WTC11 (cell line): ENCODE measurements at regions not wholly inside any gene's neighbourhood (a gene's known extent, or its start where the extent isn't known, plus 50 kb on each side); places are given as distances from the start of the nearest gene placed in this dataset.

Experiments used
- ATAC-seq: fragments of 200-7000 bp; cut with Tn5 transposase; 2 replicates; pipeline ENCODE4 v1.10.0; 2021; ENCODE audit warnings: mild to moderate bottlenecking, moderate library complexity
- CTCF ChIA-PET: fragments of 300-600 bp; sonication (Branson Sonifier 250); formaldehyde crosslinking; loops from one replicate; lab custom pipeline; 2021; ENCODE audit warnings: antibody characterized with exemption; lab: Charles Lee
- POLR2A ChIA-PET: fragments of 350-600 bp; sonication (Branson Sonifier 250); formaldehyde crosslinking; loops from one replicate; lab custom pipeline; 2021; ENCODE audit warnings: antibody characterized with exemption; lab: Charles Lee
- DNase-seq: peaks from one replicate; pipeline ENCODE4 v3.0.0; 2021; ENCODE audit warnings: low spot score
- H3K27ac Mint-ChIP-seq: 2 replicates; pipeline ENCODE4 v1.8.0; 2021; ENCODE audit warnings: mixed read lengths
- H3K27me3 Mint-ChIP-seq: 2 replicates; pipeline ENCODE4 v1.8.0; 2021; ENCODE audit warnings: low read depth, mild to moderate bottlenecking, moderate library complexity, mixed read lengths
- H3K36me3 Mint-ChIP-seq: 2 replicates; pipeline ENCODE4 v1.8.0; 2021; ENCODE audit warnings: mixed read lengths
- H3K4me1 Mint-ChIP-seq: 2 replicates; pipeline ENCODE4 v1.8.0; 2022; ENCODE audit warnings: mixed read lengths
- H3K4me3 Mint-ChIP-seq: 2 replicates; pipeline ENCODE4 v1.8.0; 2021; ENCODE audit warnings: mild to moderate bottlenecking, moderate library complexity, mixed read lengths
- H3K9me3 Mint-ChIP-seq: 2 replicates; pipeline ENCODE4 v1.8.0; 2021; ENCODE audit warnings: mixed read lengths
- AR ChIP-seq: fragments of 250-450 bp; sonication (Bioruptor Pico); IDR thresholded peaks from 2 replicates; pipeline ENCODE4 v1.9.0; 2021; ENCODE audit warnings: mild to moderate bottlenecking
- ATF2 ChIP-seq: sonication (generic); formaldehyde crosslinking; IDR thresholded peaks from 2 replicates; pipeline ENCODE4 v1.8.1; 2022; ENCODE audit warnings: low read depth, missing genetic modification reagents, borderline replicate concordance
- CBFB ChIP-seq: sonication (generic); formaldehyde crosslinking; IDR thresholded peaks from 2 replicates; pipeline ENCODE4 v1.8.1; 2022; ENCODE audit warnings: mild to moderate bottlenecking, low read depth, missing genetic modification reagents
- GRHL2 ChIP-seq: fragments of 250-450 bp; sonication (Bioruptor Pico); IDR thresholded peaks from 2 replicates; pipeline ENCODE4 v1.8.0; 2022; ENCODE audit warnings: mild to moderate bottlenecking, moderate library complexity; ENCODE audit not compliant: insufficient replicate concordance, severe bottlenecking
- IRF1 ChIP-seq: sonication (generic); formaldehyde crosslinking; IDR thresholded peaks from 2 replicates; pipeline ENCODE4 v1.8.0; 2023; ENCODE audit warnings: missing genetic modification reagents
- IRF2 ChIP-seq: sonication (generic); formaldehyde crosslinking; IDR thresholded peaks from 2 replicates; pipeline ENCODE4 v1.8.0; 2022; ENCODE audit warnings: low read depth, missing genetic modification reagents, borderline replicate concordance
- MXD4 ChIP-seq: fragments of 250-450 bp; sonication (Bioruptor Pico); IDR thresholded peaks from 2 replicates; pipeline ENCODE4 v1.8.0; 2021; ENCODE audit warnings: mild to moderate bottlenecking, moderate library complexity, borderline replicate concordance
- NFE2L1 ChIP-seq: sonication (generic); formaldehyde crosslinking; IDR thresholded peaks from 2 replicates; pipeline ENCODE4 v1.8.1; 2023; ENCODE audit warnings: missing genetic modification reagents
- NR3C1 ChIP-seq: sonication (generic); formaldehyde crosslinking; conservative IDR thresholded peaks from 2 replicates; pipeline ENCODE4 v1.8.1; 2023; ENCODE audit warnings: low read depth, mild to moderate bottlenecking, missing genetic modification reagents
- OVOL2 ChIP-seq: fragments of 250-450 bp; sonication (Bioruptor Pico); IDR thresholded peaks from 2 replicates; pipeline ENCODE4 v1.9.0; 2021; ENCODE audit warnings: mild to moderate bottlenecking, borderline replicate concordance
- TCF7 ChIP-seq: sonication (generic); formaldehyde crosslinking; IDR thresholded peaks from 2 replicates; pipeline ENCODE4 v1.8.0; 2022; ENCODE audit warnings: mild to moderate bottlenecking, low read depth, missing genetic modification reagents, moderate library complexity
- ZNF121 ChIP-seq: sonication (generic); formaldehyde crosslinking; IDR thresholded peaks from 2 replicates; pipeline ENCODE4 v1.8.0; 2023; ENCODE audit warnings: missing genetic modification reagents
- ZNF138 ChIP-seq: sonication (generic); formaldehyde crosslinking; conservative IDR thresholded peaks from 2 replicates; pipeline ENCODE4 v1.8.1; 2022; ENCODE audit warnings: mild to moderate bottlenecking, moderate library complexity, missing genetic modification reagents
- ZNF263 ChIP-seq: sonication (generic); formaldehyde crosslinking; IDR thresholded peaks from 2 replicates; pipeline ENCODE4 v1.8.1; 2022; ENCODE audit warnings: low read depth, mild to moderate bottlenecking, moderate library complexity, missing genetic modification reagents
- ZNF423 ChIP-seq: fragments of 250-450 bp; sonication (Bioruptor Pico); IDR thresholded peaks from 2 replicates; pipeline ENCODE4 v2.1.2; 2022; ENCODE audit warnings: mild to moderate bottlenecking, moderate library complexity
- ZNF512 ChIP-seq: sonication (generic); formaldehyde crosslinking; IDR thresholded peaks from 2 replicates; pipeline ENCODE4 v1.8.1; 2022; ENCODE audit warnings: missing genetic modification reagents, borderline replicate concordance
- TF ChIP-seq, protein P1 (sequence below): sonication (generic); formaldehyde crosslinking; IDR thresholded peaks from 2 replicates; pipeline ENCODE4 v1.8.0; 2022; ENCODE audit warnings: mild to moderate bottlenecking, missing genetic modification reagents
- TF ChIP-seq, protein P2 (sequence below): sonication (generic); formaldehyde crosslinking; IDR thresholded peaks from 2 replicates; pipeline ENCODE4 v1.8.0; 2023; ENCODE audit warnings: mild to moderate bottlenecking, missing genetic modification reagents

DNA sequence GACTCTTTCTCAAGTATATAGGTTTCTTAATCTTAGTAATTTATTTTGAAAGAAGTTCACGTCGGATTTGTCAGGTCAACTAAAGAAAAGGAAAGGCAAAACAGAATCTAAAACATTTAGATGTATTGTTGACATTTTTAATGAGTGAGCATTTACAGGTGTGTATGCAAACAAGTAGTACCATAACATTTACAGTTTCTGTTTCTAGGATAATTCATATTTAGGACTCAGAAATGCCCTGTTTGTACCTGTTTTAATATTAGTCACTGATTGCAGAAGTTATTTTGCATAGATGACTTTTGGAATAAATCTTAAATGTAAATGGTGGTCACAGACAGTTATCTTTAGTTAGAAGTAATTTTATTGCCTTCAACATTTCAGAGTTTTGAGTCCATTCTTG is 151.3 kb upstream of the NUDT6 start (continued):
- no peak for TF ChIP-seq ZNF263
- no peak for TF ChIP-seq IRF2
- TF ChIP-seq ATF2 (CRISPR knock-in tag) = no peak
- TF ChIP-seq ZNF138 (CRISPR knock-in tag) = no peak
- no peak for TF ChIP-seq TCF7
- TF ChIP-seq AR = no peak

DNA sequence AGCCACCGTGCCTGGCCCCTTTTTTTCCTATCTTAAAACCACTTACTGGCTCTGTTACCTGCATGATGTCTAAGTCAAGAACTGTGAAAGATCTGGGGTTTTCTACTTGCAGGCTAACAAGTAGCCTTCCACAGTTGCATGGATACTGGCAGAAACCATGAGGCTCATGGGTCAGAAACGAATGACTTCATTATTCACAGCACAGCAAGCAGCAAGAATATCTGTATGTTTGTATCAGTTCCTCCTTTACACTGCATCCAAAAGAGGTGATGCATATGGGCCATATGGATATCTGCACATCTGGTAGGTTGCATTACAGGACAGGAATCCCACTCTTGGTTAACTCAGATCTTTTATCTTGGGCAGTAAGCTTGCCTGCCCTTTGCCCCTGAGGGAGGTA is 154.9 kb upstream of the NUDT6 start:
- H3K27me3 Mint-ChIP-seq = no peaks in the 10 kb centered on the region
- H3K9me3 Mint-ChIP-seq = no peaks in the 10 kb centered on the region
- H3K4me3 Mint-ChIP-seq = no peak overlapping the region
- H3K27ac Mint-ChIP-seq = no peak overlapping the region
- DNase-seq = no peak
- ATAC-seq = no peak
- H3K4me1 Mint-ChIP-seq = no peaks in the 10 kb centered on the region
- 0 out of 2 replicates have a peak, but pooled peaks cover 3% of the 10 kb centered on the region for H3K36me3 Mint-ChIP-seq
- TF ChIP-seq NFE2L1 (CRISPR knock-in tag) = no peak
- no peak for TF ChIP-seq ZNF512 (CRISPR knock-in tag)
- TF ChIP-seq OVOL2 (CRISPR knock-in tag) = no peak
- TF ChIP-seq CBFB = no peak
- TF ChIP-seq ZNF121 (CRISPR knock-in tag) = no peak
- POLR2A ChIA-PET = no interaction called here
- CTCF ChIA-PET = interaction anchor here (0.7 kb wide), 1 partner anchor 15 kb away, joined by 4 read pairs; no protein-coding TSS in a partner anchor

GRCh38 chr4:123081971-123082370 is 159.6 kb upstream of the NUDT6 start:
- ChIA-PET POLR2A (no interaction called here), CTCF (no interaction called here)
- Mint-ChIP-seq H3K9me3 (no peaks in the 10 kb centered on the region), H3K27me3 (no peaks in the 10 kb centered on the region), H3K27ac (no peak overlapping the region), H3K36me3 (0 out of 2 replicates have a peak, but pooled peaks cover 3% of the 10 kb centered on the region), H3K4me1 (no peaks in the 10 kb centered on the region), H3K4me3 (no peak overlapping the region)
- TF ChIP-seq GRHL2 (CRISPR knock-in tag) = no peak
- TF ChIP-seq TCF7 = no peak
- no peak for TF ChIP-seq ZNF423 (CRISPR knock-in tag)
- no peak for ATAC-seq
- no peak for DNase-seq

- Mint-ChIP-seq H3K4me1 (no peaks in the 10 kb centered on the region), H3K27ac (no peak overlapping the region), H3K9me3 (no peaks in the 10 kb centered on the region), H3K27me3 (no peaks in the 10 kb centered on the region), H3K4me3 (no peak overlapping the region), H3K36me3 (0 out of 2 replicates have a peak, but pooled peaks cover 3% of the 10 kb centered on the region)
- ATAC-seq (no peak), DNase-seq (no peak)
- ChIA-PET POLR2A (interaction anchor here (0.6 kb wide), 1 partner anchor 473 kb away, joined by 3 read pairs; no protein-coding TSS in a partner anchor), CTCF (no interaction called here)
- TF ChIP-seq, protein P1, sequence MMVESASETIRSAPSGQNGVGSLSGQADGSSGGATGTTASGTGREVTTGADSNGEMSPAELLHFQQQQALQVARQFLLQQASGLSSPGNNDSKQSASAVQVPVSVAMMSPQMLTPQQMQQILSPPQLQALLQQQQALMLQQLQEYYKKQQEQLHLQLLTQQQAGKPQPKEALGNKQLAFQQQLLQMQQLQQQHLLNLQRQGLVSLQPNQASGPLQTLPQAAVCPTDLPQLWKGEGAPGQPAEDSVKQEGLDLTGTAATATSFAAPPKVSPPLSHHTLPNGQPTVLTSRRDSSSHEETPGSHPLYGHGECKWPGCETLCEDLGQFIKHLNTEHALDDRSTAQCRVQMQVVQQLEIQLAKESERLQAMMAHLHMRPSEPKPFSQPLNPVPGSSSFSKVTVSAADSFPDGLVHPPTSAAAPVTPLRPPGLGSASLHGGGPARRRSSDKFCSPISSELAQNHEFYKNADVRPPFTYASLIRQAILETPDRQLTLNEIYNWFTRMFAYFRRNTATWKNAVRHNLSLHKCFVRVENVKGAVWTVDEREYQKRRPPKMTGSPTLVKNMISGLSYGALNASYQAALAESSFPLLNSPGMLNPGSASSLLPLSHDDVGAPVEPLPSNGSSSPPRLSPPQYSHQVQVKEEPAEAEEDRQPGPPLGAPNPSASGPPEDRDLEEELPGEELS (CRISPR knock-in tag) = no peak
- TF ChIP-seq ZNF138 (CRISPR knock-in tag) (no peak), CBFB (no peak), MXD4 (CRISPR knock-in tag) (no peak), NR3C1 (no peak), IRF2 (no peak), IRF1 (CRISPR knock-in tag) (no peak)
- TF ChIP-seq, protein P2, sequence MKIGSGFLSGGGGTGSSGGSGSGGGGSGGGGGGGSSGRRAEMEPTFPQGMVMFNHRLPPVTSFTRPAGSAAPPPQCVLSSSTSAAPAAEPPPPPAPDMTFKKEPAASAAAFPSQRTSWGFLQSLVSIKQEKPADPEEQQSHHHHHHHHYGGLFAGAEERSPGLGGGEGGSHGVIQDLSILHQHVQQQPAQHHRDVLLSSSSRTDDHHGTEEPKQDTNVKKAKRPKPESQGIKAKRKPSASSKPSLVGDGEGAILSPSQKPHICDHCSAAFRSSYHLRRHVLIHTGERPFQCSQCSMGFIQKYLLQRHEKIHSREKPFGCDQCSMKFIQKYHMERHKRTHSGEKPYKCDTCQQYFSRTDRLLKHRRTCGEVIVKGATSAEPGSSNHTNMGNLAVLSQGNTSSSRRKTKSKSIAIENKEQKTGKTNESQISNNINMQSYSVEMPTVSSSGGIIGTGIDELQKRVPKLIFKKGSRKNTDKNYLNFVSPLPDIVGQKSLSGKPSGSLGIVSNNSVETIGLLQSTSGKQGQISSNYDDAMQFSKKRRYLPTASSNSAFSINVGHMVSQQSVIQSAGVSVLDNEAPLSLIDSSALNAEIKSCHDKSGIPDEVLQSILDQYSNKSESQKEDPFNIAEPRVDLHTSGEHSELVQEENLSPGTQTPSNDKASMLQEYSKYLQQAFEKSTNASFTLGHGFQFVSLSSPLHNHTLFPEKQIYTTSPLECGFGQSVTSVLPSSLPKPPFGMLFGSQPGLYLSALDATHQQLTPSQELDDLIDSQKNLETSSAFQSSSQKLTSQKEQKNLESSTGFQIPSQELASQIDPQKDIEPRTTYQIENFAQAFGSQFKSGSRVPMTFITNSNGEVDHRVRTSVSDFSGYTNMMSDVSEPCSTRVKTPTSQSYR (CRISPR knock-in tag) = no peak
Measured at GRCh38 chr4:123083646-123084045, 161.2 kb upstream of the NUDT6 start.
